H4 (cell line): ENCODE measurements at regions not wholly inside any gene's neighbourhood (a gene's known extent, or its start where the extent isn't known, plus 50 kb on each side); places are given as distances from the start of the nearest gene placed in this dataset.

Experiments
- DNase-seq: peaks from one replicate; pipeline ENCODE4 v3.0.0-alpha.2; 2015; ENCODE audit warnings: low spot score

- no peak for DNase-seq
These were observed 191.4 kb upstream of the OSR1 start for GRCh38 chr2:19549821-19550220.

- no peak for DNase-seq
These were observed 189.7 kb upstream of the OSR1 start for GRCh38 chr2:19548116-19548515.

- no peak for DNase-seq
These were observed 188.9 kb upstream of the OSR1 start for GRCh38 chr2:19547321-19547720.

GRCh38 chr2:19545507-19545906 lies 187.1 kb upstream of the OSR1 start:
- DNase-seq = no peak

- no peak for DNase-seq
These were observed 185.4 kb upstream of the OSR1 start for GRCh38 chr2:19543663-19544383.

GRCh38 chr2:19542796-19543662 lies 184.6 kb upstream of the OSR1 start:
- DNase-seq = no peak

GRCh38 chr2:19541884-19542283 lies 183.5 kb upstream of the OSR1 start:
- no peak for DNase-seq

GRCh38 chr2:19540739-19541525 lies 182.5 kb upstream of the OSR1 start:
- peak; percentile 14 for DNase-seq

- DNase-seq = peak; percentile 65
These were observed 180.1 kb upstream of the OSR1 start for GRCh38 chr2:19538411-19538963.

- DNase-seq = no peak
These were observed 177.7 kb upstream of the OSR1 start for GRCh38 chr2:19536136-19536535.

- DNase-seq = no peak
These were observed 174.2 kb upstream of the OSR1 start for GRCh38 chr2:19532547-19533196.

GRCh38 chr2:19529677-19530076 lies 171.3 kb upstream of the OSR1 start:
- DNase-seq = no peak

- no peak for DNase-seq
These were observed 169.3 kb upstream of the OSR1 start for GRCh38 chr2:19527771-19528170.

GRCh38 chr2:19525313-19525712 lies 166.9 kb upstream of the OSR1 start:
- DNase-seq = no peak

GRCh38 chr2:19519045-19519444 lies 160.6 kb upstream of the OSR1 start:
- DNase-seq = no peak

- no peak for DNase-seq
These were observed 148.7 kb upstream of the OSR1 start for GRCh38 chr2:19507137-19507536.

- DNase-seq = no peak
These were observed 147.0 kb upstream of the OSR1 start for GRCh38 chr2:19505199-19506136.

- peak; percentile 35 for DNase-seq
These were observed 146.2 kb upstream of the OSR1 start for GRCh38 chr2:19504400-19505198.

- no peak for DNase-seq
These were observed 145.5 kb upstream of the OSR1 start for GRCh38 chr2:19503915-19504314.

- DNase-seq = no peak
These were observed 145.0 kb upstream of the OSR1 start for GRCh38 chr2:19503406-19503805.
